CD4-positive, alpha-beta T cell treated with Interferon gamma for 1 hour (primary cell): ENCODE measurements at regions not wholly inside any gene's neighbourhood (a gene's known extent, or its start where the extent isn't known, plus 50 kb on each side); places are given as distances from the start of the nearest gene placed in this dataset.
"Not testable (repeated sequence)": the region's sequence is repeated elsewhere in the genome, so short reads cannot be mapped to it uniquely, and the experiment has no call there.

Experiments
- DNase-seq: peaks from one replicate; pipeline ENCODE4 v3.0.0-alpha.2; 2020

DNA sequence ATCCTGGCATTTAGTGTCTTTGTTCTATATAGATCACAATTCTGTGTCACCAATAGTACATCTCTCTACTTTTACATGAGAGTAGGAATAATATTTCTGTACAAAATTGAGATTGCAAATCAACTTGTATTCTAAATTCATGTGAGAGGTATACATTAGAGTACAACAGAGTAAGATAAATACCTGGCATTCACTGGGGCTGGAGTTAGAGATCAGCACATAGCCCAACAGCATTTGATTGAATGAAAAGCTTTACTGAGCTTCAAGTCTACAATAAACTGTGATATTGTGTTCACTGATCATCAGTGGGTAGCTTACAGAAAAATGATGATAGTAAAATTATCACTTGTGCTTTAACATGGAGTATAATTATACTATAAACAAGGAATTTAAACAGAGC lies 1114.7 kb downstream of the REEP3 start:
- no peak for DNase-seq

DNA sequence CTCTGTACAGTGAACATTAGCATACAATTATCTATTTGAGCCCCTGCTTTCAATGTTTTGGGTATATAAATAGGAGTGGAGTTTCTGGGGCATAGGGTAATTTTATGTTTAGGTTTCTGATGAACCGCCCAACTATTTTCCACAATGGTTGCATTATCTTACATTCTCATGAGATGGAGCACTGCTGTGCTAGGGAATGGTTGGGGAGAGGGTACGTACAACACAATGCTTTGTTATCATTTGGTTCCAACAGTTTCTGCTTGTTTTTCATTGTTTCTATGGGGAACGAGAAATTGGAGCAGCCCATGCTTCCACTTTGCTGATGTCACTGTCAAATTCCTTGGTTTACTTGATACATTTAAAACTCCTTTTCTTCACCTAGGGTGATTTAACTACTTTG lies 1115.3 kb downstream of the REEP3 start:
- no peak for DNase-seq

DNA sequence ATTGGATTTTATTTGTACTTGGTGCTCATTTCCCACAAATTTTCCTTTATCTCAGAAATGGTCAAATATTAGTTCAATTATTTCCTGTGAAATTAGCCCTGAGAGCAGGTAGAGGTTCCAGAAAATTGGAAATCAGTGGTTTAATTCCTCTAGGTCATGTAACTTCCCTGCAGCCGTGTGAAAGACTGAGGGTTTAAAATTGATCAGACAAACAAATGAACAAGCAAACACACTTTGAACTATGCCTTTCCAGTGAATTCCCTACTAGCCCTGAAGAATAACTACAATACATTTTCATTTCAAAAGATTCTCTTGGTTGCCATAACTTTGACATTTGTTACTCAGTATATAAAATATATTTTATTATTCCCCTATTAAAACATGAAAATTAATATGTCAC lies 1116.7 kb downstream of the REEP3 start:
- DNase-seq = no peak

DNA sequence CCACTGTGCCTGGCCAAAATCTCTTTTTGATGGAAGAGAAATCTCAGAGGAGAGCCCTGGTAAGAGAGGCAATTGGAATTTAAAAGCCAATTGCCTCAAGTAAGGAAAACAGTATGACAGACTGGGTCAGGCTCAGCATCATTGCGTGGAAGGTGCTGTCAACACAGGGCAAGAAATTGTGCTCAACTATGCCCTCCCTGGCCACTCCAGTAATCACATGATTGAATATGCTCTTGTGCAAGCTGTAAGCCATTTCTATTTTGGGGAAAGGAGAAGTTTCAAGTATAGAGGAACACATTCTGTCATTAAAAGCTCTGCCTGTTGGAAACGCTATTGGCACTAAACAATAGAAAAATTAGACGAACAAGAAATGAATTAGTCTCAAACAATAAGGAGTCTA lies 1127.7 kb downstream of the REEP3 start:
- no peak for DNase-seq

DNA sequence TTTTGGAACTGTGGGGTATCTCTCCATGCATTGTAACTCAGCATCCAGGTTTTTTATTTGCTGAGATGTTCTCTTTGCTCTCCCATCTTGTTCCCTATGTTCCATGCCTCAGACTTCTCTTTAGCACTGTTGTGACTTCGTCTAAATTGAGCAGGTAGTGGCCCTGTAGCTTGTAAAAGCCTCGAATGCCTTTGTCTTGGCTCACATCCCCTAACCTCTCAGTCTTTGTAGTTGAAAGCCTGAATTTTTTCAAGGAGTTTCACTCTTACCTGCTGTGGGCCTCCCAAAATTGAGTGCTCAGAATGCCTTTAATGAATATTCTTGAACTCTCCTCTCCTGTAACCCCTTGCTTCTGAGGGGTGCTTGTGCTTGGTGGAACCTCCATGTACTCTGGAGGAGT lies 1137.3 kb downstream of the REEP3 start:
- no peak for DNase-seq

- no peak for DNase-seq
Observed at GRCh38 chr10:64659311-64659710, 1138.1 kb downstream of the REEP3 start.

GRCh38 chr10:64682043-64682442 lies 1160.8 kb downstream of the REEP3 start:
- no peak for DNase-seq

- no peak for DNase-seq
Observed at GRCh38 chr10:64690194-64690593, 1169.0 kb downstream of the REEP3 start.

GRCh38 chr10:64699244-64699643 lies 1178.0 kb downstream of the REEP3 start:
- DNase-seq = no peak

GRCh38 chr10:64702086-64702485 lies 1180.9 kb downstream of the REEP3 start:
- DNase-seq = not testable (repeated sequence)

- DNase-seq = no peak
Observed at GRCh38 chr10:64708884-64709681, 1187.9 kb downstream of the REEP3 start.

- no peak for DNase-seq
Observed at GRCh38 chr10:64726466-64726865, 1205.3 kb downstream of the REEP3 start.

DNA sequence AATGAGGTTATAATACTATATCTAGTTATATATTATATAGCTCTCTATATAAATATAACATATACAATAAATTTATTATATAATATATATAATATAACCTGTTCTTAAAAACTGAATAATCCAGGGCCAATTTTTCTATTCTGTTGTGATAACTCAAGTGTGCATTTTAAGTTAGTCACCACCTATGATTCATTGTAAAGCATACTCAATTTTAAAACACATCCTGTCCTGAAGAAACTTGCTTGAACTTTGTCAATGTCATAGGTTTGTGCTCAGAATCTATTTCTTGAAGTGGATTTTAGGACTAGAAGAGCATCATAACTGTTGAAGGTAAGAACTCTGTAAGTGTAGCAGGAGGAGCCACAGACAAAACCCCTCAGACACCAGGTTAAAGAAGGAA lies 1209.8 kb downstream of the REEP3 start:
- no peak for DNase-seq

DNA sequence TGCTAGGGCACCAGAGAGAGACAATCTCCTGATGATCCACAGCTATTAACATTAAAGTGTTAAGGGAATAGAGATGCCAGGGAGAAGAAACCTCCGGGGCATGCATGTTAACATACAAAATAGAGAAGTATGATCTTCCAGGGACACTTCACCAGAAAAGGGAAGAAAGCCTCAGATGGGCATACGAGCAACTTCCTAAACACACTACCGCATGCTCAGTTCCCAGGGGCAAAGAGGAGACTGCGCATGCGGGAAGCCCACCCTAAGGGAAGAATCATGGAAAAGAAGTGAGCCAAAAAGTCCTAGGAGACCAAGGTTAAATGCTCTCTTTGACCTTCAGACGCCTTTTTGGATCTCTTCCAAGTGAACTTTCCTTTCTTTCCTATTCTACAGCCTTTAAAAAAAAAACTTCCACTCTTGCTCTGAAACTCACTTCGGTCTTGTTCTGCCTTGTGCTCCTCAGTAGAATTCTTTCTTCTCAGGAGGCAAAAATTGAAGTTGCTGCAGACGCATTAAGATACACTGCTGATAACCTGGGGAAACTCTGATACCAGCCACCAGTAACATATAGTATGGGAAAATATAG lies 1211.3 kb downstream of the REEP3 start:
- DNase-seq = no peak

- DNase-seq = no peak
Observed at GRCh38 chr10:64733980-64734379, 1212.8 kb downstream of the REEP3 start.

DNA sequence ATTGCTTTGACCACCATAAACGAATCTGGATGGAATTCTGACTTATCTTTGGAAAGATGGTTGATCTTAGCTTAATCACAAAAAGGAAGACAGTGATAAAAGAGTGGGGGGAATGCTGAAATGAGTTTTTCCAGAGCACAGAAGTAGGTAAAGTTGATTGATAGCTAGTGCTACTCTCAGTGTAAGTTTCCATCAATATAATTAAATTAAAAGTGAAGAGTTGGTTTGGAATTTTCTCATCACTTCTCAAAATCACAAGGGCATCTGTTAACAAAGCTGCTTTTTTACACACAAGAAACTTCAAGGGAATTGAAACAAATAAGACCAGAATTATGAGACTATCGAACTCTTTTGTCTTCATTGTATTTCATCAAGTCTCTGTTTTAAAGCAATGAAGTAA lies 1217.3 kb downstream of the REEP3 start:
- no peak for DNase-seq

- DNase-seq = no peak
Observed at GRCh38 chr10:64745565-64745964, 1224.4 kb downstream of the REEP3 start.

DNA sequence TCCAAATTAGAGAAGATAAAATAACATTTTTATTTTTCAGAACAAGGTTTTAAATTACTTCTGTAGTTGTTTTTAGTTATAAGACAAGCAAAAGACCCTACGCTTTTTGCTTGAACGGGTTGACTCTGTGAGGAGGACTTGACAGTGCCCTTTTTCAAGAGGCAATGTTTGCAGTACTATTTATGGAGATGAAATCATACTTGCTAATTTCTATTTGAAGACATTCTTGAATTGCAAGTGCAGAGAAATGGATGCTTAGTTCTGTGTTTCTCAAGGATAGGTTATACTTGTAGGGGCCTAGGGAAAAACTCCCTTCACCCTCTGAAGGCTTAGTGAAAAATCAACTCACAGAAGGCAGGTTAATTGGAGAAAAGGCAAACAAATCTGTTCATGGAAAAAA lies 1229.5 kb downstream of the REEP3 start:
- DNase-seq = no peak

GRCh38 chr10:64753516-64753915 lies 1232.3 kb downstream of the REEP3 start:
- DNase-seq = no peak

DNA sequence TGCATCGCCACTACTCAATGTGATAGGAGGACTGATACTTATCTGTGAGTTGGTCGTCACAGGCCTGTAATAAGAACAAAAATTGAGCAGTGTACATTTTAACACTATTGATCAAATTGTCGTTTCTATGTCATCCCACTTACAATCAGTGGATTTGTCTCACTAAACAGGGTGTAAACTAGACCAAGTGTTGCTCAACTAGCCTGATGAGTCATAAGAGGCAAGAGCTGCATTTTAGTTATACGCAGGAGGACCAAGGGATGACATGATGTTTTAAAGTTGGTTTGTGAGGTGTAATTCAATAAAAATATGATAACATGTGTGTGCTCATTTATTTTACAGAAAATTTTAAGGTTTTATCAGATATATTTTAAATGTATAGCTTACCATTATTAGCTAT lies 1239.2 kb downstream of the REEP3 start:
- DNase-seq = no peak

DNA sequence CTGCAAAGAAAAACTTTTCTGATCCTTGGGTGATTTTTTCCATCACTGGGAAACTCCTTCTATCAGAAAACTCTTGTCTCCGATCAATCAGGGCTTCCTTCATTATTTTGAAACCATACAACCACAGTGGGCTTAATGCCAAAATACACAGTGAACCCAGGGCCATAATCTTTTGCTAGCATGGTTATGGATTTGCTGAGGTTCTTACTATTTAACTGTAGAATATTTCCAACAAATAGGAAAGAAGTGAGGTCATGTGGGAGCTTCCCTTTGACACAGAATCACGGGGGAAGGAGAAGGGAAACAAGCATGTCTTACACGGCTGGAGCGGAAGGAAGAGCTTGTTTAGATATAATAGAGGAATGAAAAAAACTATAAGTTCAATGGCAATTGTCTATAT lies 1241.7 kb downstream of the REEP3 start:
- DNase-seq = no peak

- no peak for DNase-seq
Observed at GRCh38 chr10:64765498-64765897, 1244.3 kb downstream of the REEP3 start.

- DNase-seq = no peak
Observed at GRCh38 chr10:64771253-64772050, 1250.3 kb downstream of the REEP3 start.

GRCh38 chr10:64773357-64773756 lies 1252.2 kb downstream of the REEP3 start:
- DNase-seq = no peak
